ENCODE measurements at regions not wholly inside any gene's neighbourhood (a gene's known extent, or its start where the extent isn't known, plus 50 kb on each side); places are given as distances from the start of the nearest gene placed in this dataset.
"Not testable (repeated sequence)": the region's sequence is repeated elsewhere in the genome, so short reads cannot be mapped to it uniquely, and the experiment has no call there.

DNA sequence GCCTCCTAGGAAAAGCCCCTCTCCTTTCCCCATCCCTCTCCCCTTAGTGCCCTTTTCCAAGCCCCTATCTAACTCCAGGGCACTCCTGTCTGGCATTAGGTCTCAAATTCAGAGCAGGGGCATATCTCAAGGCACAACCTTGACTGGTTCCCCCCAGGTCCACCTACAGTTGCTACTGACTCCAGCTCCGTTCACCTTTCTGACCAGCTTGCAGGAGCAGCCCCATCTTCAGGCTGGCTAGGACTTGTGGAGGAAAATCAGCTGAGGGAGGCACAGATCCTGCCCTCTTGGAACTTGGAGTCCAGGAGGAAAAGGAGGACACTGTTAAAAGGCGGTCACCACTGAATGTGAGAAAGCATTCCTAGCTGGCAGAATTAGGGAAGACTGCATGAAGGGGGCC, 152.4 kb downstream of the ZFP36L2 start:
- Mint-ChIP-seq H3K36me3 (ENCODE audit: low read depth) (no peaks in the 10 kb centered on the region), H3K4me1 (ENCODE audit: low read depth) (no peaks in the 10 kb centered on the region), H3K9me3 (no peaks in the 10 kb centered on the region), H3K27ac (no peak overlapping the region), H3K27me3 (ENCODE audit: low read depth) (no peaks in the 10 kb centered on the region), H3K4me3 (no peak overlapping the region)

DNA sequence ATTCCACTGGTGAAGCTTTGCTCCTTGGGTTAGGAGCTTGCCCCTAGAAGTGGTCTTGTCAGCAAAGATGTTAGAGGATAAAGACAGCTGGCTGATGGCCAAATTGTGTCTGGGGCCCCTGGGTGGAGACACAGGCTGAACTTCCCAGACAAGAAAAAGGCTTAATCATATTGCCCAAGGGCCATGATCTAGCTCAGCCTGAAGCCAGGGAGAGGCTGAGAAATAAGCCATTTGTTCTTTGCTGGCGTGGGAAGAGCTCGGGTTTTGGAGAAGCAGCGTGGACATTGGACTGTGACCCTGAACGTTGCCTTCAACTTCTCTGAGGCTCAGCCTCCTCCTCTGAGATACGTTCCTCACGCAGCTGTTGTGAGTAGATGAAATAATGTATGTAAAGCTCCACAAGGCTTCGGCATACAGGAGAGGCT, 153.0 kb downstream of the ZFP36L2 start:
- no peaks in the 10 kb centered on the region for H3K4me1 Mint-ChIP-seq (ENCODE audit: low read depth)
- H3K36me3 Mint-ChIP-seq (ENCODE audit: low read depth) = no peaks in the 10 kb centered on the region
- H3K27me3 Mint-ChIP-seq (ENCODE audit: low read depth) = no peaks in the 10 kb centered on the region
- no peak overlapping the region for H3K27ac Mint-ChIP-seq
- no peak overlapping the region for H3K4me3 Mint-ChIP-seq
- no peaks in the 10 kb centered on the region for H3K9me3 Mint-ChIP-seq

- Mint-ChIP-seq H3K27me3 (ENCODE audit: low read depth) (no peaks in the 10 kb centered on the region), H3K4me3 (no peak overlapping the region), H3K9me3 (no peaks in the 10 kb centered on the region), H3K4me1 (ENCODE audit: low read depth) (no peaks in the 10 kb centered on the region), H3K27ac (no peak overlapping the region), H3K36me3 (ENCODE audit: low read depth) (no peaks in the 10 kb centered on the region)
Measured at GRCh38 chr2:43071599-43072550, 154.5 kb downstream of the ZFP36L2 start.

DNA sequence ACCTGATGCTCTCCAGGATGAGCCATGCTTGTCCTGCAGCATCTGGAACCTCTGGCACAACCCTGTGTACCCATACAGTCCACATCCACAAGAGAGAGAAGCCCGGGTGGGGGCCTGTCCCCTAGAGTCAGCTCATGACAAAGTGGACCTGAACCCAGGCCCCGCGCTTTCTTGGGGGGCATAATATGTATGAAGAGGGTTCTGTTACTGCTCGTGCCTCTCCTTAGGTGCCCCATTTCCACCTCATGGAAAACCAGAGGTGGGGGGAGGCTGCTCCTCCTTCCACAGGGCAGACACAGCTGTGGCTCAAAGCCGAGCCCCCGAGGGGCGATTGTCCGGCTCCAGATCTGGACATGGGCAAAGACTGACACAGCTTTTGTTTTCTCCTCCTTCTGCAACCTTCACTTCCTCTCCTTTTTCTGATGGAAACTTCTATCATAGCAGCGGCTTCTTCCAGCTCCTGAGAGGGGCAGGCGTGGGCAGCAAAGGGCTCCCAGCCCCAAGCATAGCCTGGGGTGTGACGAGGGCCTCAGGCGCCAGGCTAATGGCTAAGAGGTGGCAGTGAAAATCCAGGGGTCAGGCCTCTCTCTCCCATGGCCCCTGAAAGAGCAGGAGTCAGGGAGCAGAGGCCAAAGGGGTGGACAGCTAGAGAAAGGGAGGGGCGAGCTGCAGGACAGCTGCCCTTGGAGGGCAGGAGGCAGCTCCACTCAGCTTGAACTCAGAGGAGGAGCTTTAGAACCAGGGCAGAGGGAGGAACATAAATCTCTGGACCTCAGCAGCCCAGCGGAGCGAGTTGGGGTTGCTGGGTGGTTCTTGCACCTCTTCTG, 155.5 kb downstream of the ZFP36L2 start:
- Mint-ChIP-seq H3K36me3 (ENCODE audit: low read depth) (no peaks in the 10 kb centered on the region), H3K4me3 (no peak overlapping the region), H3K27me3 (ENCODE audit: low read depth) (no peaks in the 10 kb centered on the region), H3K4me1 (ENCODE audit: low read depth) (no peaks in the 10 kb centered on the region), H3K27ac (no peak overlapping the region), H3K9me3 (no peaks in the 10 kb centered on the region)

- Mint-ChIP-seq H3K4me3 (no peak overlapping the region), H3K27me3 (ENCODE audit: low read depth) (no peaks in the 10 kb centered on the region), H3K36me3 (ENCODE audit: low read depth) (no peaks in the 10 kb centered on the region), H3K27ac (no peak overlapping the region), H3K9me3 (no peaks in the 10 kb centered on the region), H3K4me1 (ENCODE audit: low read depth) (no peaks in the 10 kb centered on the region)
Measured at GRCh38 chr2:43070030-43070429, 156.4 kb downstream of the ZFP36L2 start.

- Mint-ChIP-seq H3K27ac (no peak overlapping the region), H3K27me3 (ENCODE audit: low read depth) (no peaks in the 10 kb centered on the region), H3K9me3 (peaks cover 3% of the 10 kb centered on the region), H3K4me3 (no peak overlapping the region), H3K4me1 (ENCODE audit: low read depth) (no peaks in the 10 kb centered on the region), H3K36me3 (ENCODE audit: low read depth) (peaks cover 3% of the 10 kb centered on the region)
Measured at GRCh38 chr2:43068631-43069517, 157.5 kb downstream of the ZFP36L2 start.

DNA sequence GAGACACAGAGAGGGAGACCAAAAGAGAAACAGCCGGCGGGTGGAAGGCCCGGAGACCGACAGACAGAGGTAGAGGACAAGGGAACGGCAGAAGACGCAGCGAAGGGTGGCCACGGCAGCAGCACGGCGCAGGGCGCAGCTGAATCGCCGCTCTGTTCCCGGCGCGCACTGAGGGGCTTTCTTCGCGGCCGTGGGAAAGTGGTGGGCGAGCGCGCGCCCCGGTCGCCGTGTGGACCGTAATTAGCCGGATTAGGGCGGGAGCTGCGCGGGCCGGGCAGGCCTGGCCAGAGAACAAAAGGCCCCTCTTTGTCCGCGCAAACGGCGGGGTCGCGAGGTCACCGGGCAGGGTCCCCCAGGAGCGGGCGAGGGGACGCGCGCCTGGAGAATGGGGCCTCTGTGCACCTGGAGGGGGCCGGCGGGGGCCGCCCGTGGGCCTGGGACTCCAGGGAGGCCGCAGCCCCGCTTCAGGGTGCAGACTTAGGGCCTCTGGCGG, 158.3 kb downstream of the ZFP36L2 start:
- Mint-ChIP-seq H3K27me3 (ENCODE audit: low read depth) (no peaks in the 10 kb centered on the region), H3K9me3 (peaks cover 3% of the 10 kb centered on the region), H3K27ac (no peak overlapping the region), H3K4me3 (no peak overlapping the region), H3K36me3 (ENCODE audit: low read depth) (peaks cover 3% of the 10 kb centered on the region), H3K4me1 (ENCODE audit: low read depth) (no peaks in the 10 kb centered on the region)

GRCh38 chr2:43067254-43068040, 159.0 kb downstream of the ZFP36L2 start:
- no peaks in the 10 kb centered on the region for H3K27me3 Mint-ChIP-seq (ENCODE audit: low read depth)
- peaks cover 3% of the 10 kb centered on the region for H3K36me3 Mint-ChIP-seq (ENCODE audit: low read depth)
- H3K4me1 Mint-ChIP-seq (ENCODE audit: low read depth) = no peaks in the 10 kb centered on the region
- H3K9me3 Mint-ChIP-seq = peaks cover 3% of the 10 kb centered on the region
- H3K27ac Mint-ChIP-seq = no peak overlapping the region
- H3K4me3 Mint-ChIP-seq = no peak overlapping the region

DNA sequence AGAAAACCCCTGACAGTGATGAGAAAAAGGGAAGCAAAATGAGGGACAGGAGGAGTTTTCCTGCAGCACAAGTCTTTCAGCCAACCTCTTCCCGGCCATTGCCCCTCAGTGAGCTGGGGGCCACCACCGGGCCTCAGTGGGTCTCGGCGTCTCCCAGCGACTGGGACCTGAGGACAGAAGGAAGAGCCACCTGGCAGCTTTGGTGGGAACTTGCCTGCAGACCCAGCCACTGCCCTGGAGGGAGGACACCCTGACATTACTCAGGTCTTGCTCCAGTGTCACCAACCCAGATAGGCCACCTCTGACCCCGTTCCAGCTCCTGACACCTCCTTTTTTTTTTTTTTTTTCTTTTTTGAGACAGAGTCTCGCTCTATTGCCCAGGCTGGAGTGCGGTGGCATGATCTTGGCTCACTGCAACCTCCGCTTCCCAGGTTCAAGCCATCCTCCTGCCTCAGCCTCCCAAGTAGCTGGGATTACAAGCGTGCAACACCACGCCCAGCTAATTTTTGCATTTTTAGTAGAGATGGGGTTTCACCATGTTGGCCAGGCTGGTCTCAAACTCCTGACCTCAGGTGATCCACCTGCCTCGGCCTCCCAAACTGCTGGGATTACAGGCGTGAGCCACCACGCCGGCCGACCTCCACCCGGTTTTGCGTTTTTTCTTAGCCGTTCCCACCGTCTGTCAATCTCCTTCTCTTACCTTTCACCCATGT, 159.7 kb downstream of the ZFP36L2 start:
- H3K36me3 Mint-ChIP-seq (ENCODE audit: low read depth); H3K27me3 Mint-ChIP-seq (ENCODE audit: low read depth); H3K4me1 Mint-ChIP-seq (ENCODE audit: low read depth); H3K27ac Mint-ChIP-seq; H3K9me3 Mint-ChIP-seq; H3K4me3 Mint-ChIP-seq: not testable (repeated sequence)

DNA sequence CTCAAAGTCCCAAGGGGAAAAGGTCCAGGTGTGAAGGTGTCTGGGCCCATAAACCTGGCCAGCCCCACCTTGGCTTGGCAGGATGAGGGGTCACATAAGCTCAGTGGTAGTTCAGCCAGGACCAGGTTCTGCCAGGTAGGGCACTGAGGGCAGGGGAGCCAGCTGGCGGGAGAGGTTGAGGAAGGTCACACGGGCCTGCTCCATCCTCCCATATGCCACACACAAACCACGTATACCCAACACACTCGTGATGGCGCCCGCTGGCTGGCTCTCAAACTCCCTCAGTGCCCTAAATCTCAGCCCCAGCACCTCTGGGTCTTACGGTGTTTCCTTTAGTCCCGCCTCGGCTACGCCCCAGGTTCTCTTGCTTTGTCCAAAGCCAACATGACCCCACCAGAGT, 160.5 kb downstream of the ZFP36L2 start:
- Mint-ChIP-seq H3K27me3 (ENCODE audit: low read depth) (no peaks in the 10 kb centered on the region), H3K4me1 (ENCODE audit: low read depth) (peaks cover 4% of the 10 kb centered on the region)

GRCh38 chr2:43065036-43065435, 161.4 kb downstream of the ZFP36L2 start:
- Mint-ChIP-seq H3K4me3 (no peak overlapping the region), H3K27ac (no peak overlapping the region), H3K36me3 (ENCODE audit: low read depth) (peaks cover 10% of the 10 kb centered on the region), H3K4me1 (ENCODE audit: low read depth) (peaks cover 8% of the 10 kb centered on the region), H3K9me3 (peaks cover 12% of the 10 kb centered on the region), H3K27me3 (ENCODE audit: low read depth) (no peaks in the 10 kb centered on the region)

More for the DNA sequence above, 160.5 kb downstream of the ZFP36L2 start:
- peaks cover 12% of the 10 kb centered on the region for H3K9me3 Mint-ChIP-seq
- peaks cover 10% of the 10 kb centered on the region for H3K36me3 Mint-ChIP-seq (ENCODE audit: low read depth)
- H3K27ac Mint-ChIP-seq = no peak overlapping the region
- H3K4me3 Mint-ChIP-seq = no peak overlapping the region

GRCh38 chr2:43063096-43063495, 163.3 kb downstream of the ZFP36L2 start:
- Mint-ChIP-seq H3K4me1 (ENCODE audit: low read depth) (peaks cover 21% of the 10 kb centered on the region), H3K36me3 (ENCODE audit: low read depth) (peaks cover 10% of the 10 kb centered on the region), H3K9me3 (peaks cover 12% of the 10 kb centered on the region)
- not testable (repeated sequence) for H3K27me3 Mint-ChIP-seq (ENCODE audit: low read depth); H3K4me3 Mint-ChIP-seq; H3K27ac Mint-ChIP-seq

DNA sequence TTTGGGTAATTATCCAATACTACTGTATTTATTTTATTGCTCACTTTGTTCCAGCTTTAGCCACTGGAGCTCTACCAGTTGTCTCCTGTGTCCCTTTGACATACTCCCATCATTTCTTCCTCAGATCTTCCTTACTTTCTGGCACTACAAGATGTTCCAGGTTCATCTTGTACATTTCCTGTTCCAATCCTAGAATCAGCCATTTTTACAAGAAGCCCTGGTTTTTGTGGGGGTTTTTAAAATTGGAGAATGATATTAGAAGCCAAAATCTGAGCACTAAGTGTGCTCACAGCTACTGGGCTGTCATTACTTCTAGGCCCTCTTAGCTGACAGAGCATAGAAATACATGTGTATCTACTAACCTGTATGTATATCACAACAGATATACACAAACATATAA, 164.3 kb downstream of the ZFP36L2 start:
- Mint-ChIP-seq H3K4me1 (ENCODE audit: low read depth) (peaks cover 21% of the 10 kb centered on the region), H3K9me3 (peaks cover 12% of the 10 kb centered on the region), H3K27ac (no peak overlapping the region), H3K36me3 (ENCODE audit: low read depth) (peaks cover 10% of the 10 kb centered on the region), H3K4me3 (no peak overlapping the region), H3K27me3 (ENCODE audit: low read depth) (no peaks in the 10 kb centered on the region)

All from T-helper 1 cell treated with Interleukin-12 subunit alpha and Interleukin-12 subunit beta and Interleukin-4 antibody, amounts not matched to agents 30 μg/mL and 1 μg/mL, for 36 hours (primary cell).